GM13977 (cell line): ENCODE measurements at regions not wholly inside any gene's neighbourhood (a gene's known extent, or its start where the extent isn't known, plus 50 kb on each side); places are given as distances from the start of the nearest gene placed in this dataset.

Source experiments
- DNase-seq: peaks from one replicate; pipeline ENCODE4 v3.0.0; 2012; ENCODE audit warnings: low spot score
- CTCF ChIP-seq: IDR thresholded peaks from 2 replicates; pipeline ENCODE4 v1.5.1; 2012; ENCODE audit warnings: mild to moderate bottlenecking, control low read depth; ENCODE audit not compliant: insufficient read depth; ENCODE audit errors: extremely low read depth, missing control alignments
- in situ Hi-C: fragments of 300-500 bp; cut with MboI; formaldehyde crosslinking; loops from one replicate; pipeline ENCODE4 v1.12.0; 2022; ENCODE audit warnings: low sequenced_read_pairs, low pct_unique_long_range_greater_than_20kb, mixed read lengths, inconsistent platforms; ENCODE audit not compliant: unreplicated experiment

- in situ Hi-C loops = no loop called here
- TF ChIP-seq CTCF = no peak
- peak; percentile 4 for DNase-seq
These were observed 67.2 kb upstream of the C1GALT1C1 start for GRCh38 chrX:120697053-120697452.

GRCh38 chrX:120692319-120692718, 62.5 kb upstream of the C1GALT1C1 start:
- TF ChIP-seq CTCF = no peak
- in situ Hi-C loops = no loop called here
- no peak for DNase-seq

GRCh38 chrX:120690941-120691340, 61.1 kb upstream of the C1GALT1C1 start:
- TF ChIP-seq CTCF = no peak
- DNase-seq = no peak
- in situ Hi-C loops = no loop called here

GRCh38 chrX:120690344-120690743, 60.5 kb upstream of the C1GALT1C1 start:
- no peak for TF ChIP-seq CTCF
- DNase-seq = no peak
- in situ Hi-C loops = no loop called here

- in situ Hi-C loops = no loop called here
- no peak for DNase-seq
- TF ChIP-seq CTCF = no peak
These were observed 50.2 kb upstream of the C1GALT1C1 start for GRCh38 chrX:120680090-120680489.
